GM19025 (cell line): ENCODE measurements at regions not wholly inside any gene's neighbourhood (a gene's known extent, or its start where the extent isn't known, plus 50 kb on each side); places are given as distances from the start of the nearest gene placed in this dataset.

Experiments
- ATAC-seq: cut with Tn5 transposase; IDR thresholded peaks from one replicate; pipeline ENCODE4 v1.9.1; 2021; ENCODE audit warnings: mild to moderate bottlenecking, low read depth, moderate library complexity; ENCODE audit not compliant: unreplicated experiment

DNA sequence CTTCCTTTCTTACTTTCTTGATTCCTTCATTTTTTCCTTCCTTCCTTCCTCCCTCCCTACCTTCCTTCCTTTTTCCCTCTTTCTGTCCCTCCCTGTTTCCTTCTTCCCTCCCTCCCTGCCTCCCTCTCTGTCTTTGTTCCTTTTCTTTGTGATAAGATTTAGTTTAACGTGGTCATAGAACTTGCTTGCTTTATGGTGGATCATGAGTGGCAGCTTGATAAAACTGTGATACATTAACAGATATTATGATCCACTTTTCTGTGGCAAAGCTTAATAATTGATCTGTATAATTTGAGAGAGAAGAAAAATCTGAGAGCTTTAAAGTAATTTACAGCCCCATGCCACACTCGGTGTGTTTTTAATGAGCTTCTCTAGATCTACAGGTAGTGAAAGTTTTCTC is 280.5 kb downstream of the RNF144B start:
- no peak for ATAC-seq

DNA sequence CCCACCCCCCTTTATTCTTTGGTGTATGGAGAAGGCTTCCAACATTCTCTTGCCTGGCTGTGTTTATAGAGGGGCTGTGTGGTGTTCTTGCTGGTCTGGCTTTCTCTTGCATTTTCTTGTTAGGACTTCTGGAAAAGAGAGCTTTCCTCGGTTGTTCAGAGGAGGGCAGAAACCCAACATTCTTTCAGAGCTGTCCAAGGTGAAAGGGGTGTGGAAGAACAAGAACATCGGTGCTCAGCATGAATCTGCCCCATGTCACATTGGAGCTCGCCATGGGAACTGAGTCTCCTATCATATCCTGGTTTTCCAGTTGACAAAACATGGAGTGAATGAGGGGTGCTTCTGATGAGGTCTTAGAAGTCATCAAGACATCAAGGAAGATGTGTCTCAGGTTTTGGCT is 281.8 kb downstream of the RNF144B start:
- ATAC-seq = no peak

DNA sequence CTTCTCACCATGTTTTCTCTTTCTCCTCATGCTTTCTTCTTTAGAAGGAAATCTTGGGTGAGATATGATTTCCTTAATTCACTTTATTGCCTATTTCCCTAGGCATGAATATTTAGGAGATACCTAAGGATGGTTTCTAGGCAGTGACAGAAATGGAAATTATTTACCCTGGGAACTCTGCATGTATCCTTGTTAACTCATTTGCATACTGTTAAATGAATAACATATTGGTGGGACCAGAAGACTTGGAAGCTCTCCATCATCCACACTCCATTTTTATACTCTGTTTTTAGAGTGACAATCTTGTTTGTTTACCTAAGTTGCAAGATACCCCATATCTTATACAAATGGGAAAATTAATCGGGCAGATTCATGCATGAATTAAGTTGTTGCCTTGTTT is 285.7 kb downstream of the RNF144B start:
- ATAC-seq = no peak

DNA sequence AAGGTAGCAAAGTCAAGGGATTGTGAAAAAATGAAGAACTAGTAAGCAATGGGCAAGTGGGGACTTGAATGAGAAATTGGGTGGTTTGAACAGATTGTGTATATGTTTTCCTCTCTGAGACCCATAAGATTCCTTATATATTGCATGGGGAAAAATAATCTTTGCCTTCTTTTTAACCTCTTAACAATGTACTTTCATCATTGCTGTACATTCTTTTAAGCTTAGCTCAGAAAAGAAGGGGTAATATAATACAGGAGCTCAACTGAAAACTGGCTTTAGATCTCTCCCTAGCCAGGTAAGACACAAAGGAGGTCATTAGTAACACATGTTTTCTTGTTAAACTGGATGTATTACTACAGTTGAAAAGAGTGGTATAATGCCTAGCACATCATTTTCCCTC is 287.2 kb downstream of the RNF144B start:
- ATAC-seq = no peak

DNA sequence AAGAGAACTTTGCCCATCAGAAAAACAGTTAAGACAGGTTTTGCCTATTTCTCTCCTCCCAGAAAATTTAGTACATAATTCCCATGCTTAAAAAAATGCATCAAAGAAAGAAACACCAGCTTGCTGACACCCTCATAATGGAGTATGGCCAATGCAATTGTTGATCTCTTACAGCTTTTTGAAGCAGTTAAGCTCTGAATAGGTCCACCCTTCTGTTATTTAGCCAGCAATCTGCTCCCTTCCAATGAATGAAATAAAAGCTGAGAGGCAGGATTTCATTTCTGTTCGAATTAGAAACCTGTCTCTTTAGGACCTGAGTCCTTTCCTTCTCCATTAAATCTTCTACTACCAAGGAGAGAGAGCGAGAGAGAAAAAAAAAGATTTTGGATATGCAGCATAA is 288.7 kb downstream of the RNF144B start:
- ATAC-seq = no peak

DNA sequence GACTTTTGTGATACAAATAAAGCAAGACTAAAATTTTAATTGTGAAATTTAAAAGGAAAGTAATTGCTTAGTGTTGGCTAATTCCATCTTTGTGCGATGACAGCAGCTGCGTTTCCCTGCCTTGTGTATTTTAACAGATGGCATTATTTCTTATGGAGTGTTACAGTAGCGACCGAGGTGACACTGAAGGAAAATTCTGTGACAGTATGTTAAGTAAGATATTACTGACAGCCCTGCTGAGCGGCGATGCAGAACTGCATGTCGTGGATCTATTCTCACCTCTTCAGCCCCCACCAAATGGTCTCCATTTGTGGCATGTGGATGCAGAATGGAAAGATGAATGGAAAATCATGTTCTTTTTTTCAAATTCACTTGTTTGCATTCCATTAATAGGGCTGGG is 289.4 kb downstream of the RNF144B start:
- no peak for ATAC-seq

DNA sequence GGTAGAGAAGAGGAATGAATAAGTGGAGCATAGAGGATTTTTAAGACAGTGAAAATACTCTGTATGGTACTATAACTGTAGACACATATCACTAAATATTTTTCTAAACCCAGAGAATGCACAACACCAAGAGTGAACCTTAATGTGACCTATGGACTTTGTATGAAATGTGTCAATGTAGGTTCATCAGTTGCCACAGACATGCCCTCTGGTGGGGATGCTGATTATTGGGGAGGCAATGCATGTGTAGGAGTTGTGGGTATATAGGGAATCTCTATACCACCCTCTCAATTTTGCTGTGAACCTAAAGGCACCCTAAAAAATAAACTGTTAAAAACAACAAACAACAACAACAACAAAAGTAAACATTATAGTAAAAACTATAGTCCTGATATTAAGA is 293.7 kb downstream of the RNF144B start:
- ATAC-seq = no peak

DNA sequence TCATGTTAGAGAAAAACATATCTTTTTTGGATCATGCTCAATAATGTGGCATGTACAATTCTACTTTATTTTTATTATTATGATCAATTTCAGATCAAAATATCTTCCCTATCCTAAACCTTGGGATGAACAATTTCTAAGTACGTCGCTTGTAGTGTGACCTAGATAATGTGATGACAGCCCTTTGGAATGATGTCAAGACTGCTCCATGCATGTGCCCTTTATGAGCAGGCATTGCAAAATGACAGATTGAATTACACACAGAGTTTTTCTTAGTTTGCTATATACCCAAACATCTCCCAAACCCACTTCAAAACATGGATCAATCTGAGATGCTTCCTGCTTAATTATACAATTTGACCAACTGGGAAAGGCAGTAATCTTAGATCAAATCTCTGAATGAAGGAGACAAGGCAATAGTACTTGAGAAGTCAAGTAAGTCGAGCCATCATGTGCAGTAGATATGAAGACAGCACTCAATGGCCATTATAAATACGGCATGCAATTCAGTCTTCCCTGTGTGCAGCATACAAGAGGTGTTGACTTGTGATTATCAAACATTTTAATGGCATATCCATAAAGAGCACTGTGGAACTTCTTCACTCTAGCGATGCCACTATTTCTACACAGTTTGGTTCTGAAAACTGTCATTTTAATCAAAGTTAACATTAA is 294.8 kb downstream of the RNF144B start:
- ATAC-seq = no peak

DNA sequence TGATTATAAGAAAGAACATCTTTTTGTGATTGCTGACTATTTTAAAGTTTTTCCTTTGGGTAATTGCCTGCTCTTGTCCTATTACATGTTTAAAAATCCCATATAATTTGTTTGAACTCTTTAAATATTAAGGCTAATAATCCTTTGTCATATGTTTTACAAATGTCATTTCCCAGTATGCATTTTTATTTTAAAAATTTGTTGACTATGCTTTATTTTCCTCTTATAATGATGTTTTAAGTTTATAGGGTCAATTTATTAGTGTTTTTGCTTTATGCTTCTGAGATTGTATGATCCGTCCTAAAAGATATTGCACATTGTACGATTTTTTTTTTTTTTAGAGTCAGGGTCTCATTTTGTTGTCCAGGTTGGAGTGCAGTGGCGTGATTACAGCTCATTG is 297.2 kb downstream of the RNF144B start:
- no peak for ATAC-seq

DNA sequence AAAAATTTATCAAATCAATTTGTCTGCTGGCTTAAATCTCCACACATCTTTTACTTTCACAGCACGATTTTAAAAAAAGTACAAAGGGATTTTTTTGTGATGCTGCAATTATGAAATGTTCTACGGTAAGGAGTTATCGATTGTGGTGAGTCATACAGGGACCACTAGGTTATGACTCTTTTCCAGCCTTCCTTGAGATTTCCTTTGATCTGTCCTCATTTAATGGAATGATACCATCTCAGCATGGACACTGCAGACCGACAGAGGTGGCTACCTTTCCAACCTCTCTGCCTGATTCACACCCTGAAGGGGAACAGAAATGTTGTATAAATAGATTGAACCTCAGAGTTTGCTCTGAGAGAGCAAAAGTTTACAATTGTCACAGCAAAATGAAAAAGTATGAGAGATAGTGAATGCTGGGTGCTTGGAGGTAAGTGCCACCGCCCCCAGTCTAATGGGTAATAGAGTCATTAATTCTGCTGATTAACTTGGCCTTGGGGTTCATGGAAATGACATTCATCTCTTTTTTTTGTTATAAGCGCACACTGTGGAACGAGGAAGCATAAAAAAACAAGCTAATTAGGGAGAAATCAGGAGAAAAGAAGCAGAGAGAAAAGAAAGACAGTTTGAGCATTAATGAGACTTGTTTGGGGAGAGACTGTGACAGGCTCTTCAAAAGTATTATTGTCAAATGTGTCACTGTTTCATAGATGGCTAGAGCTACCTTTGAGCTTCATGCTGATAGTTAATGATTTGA is 306.0 kb downstream of the RNF144B start:
- no peak for ATAC-seq

DNA sequence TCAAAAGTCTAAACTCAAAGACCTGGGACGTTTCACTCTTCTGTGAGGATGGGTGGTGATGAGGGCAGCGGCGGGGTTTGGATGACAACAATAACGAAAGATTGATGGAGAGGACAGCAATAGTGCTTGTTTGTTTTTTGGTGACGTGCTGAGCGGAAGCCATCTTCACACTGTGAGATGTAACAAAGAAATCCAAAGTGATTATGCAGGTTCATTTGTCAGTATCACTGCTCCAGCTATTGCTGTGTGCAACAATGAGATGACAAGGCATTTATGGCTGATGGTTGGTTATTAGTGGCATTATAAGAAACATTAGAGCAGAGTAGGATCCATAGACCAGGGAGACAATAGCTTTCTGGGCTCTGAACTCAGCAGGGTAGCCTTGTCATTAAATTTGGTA is 306.7 kb downstream of the RNF144B start:
- ATAC-seq = no peak

DNA sequence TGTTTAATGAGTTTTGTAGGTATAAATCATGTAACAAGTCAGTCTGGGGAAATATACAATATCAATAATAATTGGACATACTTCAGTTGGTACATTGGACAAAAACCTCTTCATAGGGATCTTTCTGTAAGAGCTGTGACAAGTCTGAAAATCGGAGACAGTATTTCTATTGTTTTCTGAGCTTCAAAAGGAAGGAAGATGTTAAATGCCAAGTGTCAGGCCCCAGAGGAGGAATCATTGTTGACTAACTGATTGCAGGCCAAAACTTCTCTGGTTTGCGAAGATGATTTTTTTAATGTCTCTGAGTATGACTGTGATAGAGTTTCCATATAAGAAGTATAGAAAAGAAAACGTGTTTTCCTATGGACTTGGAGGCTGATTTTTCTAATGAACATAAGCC is 316.4 kb downstream of the RNF144B start:
- no peak for ATAC-seq

DNA sequence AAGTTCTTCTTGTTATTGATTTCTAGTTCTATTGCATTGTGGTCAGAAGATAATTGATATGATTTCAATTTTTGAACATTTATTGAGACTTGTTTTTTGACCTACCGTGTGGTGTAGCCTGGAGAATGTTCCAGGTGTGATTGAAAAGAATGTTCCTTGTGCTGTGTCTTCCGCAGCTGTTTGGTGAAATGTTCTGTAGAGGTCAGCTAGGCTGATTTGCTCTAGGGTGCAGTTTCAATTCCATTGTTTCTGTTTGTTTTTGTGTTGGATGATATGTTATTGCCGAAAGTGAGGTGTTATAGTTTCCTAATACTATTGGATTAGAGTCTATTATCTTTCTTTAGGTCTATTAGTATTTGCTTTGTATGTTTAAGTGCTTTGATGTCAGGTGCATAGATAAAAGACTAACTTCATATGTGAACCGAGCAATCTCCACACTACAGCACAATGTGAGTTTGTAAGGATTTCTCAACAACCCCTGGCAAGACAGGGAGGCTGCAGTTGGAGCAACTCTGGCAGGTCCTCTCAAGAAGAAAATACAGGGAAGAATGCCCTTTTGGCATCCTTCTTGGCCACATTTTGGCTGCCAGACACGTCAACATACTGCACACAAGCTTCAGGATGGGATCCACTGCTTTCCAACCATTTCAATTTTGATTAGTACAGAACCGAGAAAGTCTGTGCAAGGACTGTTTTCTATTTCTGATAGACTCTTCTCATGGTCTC is 320.7 kb downstream of the RNF144B start:
- no peak for ATAC-seq

DNA sequence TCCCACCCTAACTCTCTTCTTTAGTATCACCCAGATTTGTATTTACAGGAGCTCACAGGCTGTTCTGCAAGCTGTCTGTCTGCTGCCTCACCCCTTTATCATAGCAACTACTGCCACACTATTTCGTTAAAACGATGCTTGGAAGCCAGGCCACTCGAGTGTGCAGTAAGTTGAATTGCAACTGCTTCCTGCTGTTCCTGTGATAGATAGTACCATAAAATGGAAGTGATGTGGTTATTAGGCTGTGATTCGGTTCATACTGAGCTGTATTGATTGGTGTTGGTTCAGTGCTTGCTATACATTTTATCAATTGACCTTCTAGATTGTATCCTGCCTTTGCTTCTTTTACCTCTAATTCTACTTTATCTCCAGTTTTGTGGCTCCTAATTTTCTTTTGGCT is 325.4 kb downstream of the RNF144B start:
- ATAC-seq = no peak

DNA sequence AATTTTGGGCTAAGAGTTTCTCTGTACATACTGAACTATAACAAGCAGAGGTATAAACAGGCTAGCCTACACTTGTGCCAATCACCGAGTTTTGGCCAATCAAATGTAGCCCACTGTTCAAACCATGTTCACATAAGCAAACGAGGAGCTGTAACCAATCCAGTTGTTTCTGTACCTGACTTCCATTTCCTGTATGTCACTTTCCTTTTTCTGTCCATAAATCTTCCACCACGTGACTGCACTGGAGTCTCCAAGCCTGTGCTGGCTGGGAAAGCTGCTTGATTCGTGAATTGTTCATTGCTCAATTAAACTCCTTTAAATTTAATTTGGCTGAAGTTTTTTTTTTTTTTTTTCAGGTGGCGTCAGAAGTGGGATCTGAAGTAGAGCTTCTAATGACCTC is 332.9 kb downstream of the RNF144B start:
- no peak for ATAC-seq

DNA sequence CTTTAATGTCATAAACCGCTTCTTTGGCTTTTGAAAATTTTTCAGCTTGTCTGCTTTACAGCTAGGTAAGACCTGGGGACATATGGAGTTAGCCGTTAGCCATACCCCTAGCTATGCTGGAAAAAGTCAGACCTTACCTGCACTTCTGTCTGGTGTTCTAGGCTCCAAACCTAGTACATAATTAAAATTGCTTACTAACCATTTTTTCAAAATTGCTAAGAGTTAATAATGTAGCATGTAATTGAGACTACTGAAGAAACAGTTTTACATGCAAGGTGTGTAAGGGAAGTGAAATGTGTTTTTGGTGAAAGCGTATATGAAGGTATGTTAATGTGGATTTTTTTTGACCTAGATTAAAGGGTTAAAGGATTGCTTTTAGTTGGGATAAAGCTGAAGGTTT is 336.9 kb downstream of the RNF144B start:
- ATAC-seq = no peak

DNA sequence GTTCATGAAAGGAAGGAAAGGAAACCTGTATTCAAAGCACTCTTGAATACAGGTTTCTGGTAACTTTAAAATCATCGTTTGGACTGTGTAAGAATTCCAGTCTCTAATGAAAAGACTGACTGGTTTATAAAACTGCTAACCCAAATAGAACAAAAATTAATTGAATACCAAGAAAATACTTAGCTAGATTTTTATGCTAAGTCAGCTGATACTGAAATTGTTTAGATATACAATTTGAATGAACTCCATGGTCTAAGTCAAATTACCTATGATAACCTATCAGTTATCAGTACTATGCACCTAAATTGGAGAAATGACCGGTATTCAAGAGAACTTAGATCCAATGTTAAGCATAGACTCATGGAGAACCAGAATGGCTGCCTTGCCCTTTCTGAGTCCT is 338.3 kb downstream of the RNF144B start:
- ATAC-seq = no peak

DNA sequence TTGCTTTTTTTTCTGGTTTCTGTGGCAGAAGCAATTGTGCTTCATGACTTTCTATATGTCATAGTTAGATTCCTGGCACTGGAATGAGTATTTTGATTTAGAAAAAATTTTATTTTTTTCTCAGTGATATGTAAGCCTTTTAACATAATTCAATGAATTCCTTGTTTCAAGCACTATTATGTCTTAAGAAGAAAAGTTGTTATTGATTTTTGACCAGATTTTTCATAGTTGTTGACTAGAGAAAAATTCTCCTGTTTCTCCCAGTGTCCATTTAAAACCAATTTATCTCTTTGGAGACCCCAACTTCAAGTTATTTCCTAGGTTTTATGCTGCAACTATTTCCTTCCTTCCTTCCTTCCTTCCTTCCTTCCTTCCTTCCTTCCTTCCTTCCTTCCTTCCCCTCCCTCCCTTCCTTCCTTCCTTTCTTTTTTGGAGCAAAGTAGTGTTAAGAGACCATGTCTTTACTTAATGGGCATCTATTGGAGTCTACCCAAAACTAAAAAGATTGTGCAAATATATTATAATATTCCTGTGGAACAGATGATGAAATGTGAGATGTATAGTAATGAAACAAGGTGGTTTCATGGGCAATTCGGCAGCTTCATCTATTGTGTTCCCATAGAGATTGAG is 346.9 kb downstream of the RNF144B start:
- no peak for ATAC-seq

DNA sequence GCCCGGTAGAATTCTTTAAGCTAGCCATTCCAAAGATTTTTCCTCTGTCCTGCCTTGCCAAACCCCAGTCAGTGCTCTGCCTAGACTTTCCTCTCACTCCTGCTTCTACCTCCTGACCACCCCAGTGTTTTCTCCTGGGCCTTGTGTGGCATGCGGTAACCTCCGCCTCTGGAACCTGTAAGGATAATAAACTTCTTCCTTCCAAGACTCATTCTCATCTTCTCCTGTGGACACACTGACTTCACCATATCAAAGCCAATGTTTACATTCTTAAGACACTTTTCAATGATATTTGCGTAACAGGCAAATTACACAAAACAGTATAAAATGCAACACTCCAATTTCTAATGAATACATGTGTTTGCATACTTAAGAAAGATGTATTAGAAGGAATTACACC is 354.6 kb downstream of the RNF144B start:
- ATAC-seq = no peak

DNA sequence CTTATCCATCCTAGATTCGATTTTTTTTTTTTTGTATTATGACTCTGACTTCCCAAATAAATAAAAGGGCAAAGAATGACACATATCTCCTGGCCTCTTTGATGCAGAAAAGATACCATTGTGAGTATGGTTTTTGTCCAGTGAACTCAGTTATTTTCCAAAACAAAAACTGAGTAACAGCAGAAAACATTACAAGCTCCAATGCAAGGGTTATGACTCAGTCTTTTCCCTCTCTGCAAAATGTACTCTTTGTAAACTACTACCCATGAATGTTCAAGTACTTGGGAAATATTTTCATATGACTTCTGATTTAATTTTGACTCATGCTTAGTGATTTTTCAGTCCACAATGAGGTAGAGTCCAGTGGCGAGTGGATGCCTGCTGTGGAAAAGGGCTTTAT is 355.3 kb downstream of the RNF144B start:
- ATAC-seq = no peak

DNA sequence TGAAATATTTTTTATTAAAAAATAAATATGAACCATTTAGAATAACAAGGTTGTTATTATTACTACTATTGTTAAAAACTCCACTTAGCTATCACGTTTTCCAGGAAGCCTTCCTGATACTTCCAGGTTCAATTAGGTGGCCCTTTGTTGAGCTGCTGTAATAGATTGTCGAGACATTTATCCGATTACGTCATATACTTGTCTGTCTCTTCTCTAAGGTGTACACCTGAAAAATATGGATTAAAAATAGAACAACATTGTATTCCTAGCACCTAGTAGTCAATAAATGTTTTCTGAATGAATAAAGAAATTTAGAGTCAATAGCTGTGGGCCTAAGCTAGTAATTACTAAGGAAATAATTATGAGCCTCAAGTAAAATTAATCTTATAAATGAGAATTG is 359.6 kb downstream of the RNF144B start:
- no peak for ATAC-seq
